GM19452 (cell line): ENCODE measurements at regions not wholly inside any gene's neighbourhood (a gene's known extent, or its start where the extent isn't known, plus 50 kb on each side); places are given as distances from the start of the nearest gene placed in this dataset.

Experiments
- ATAC-seq: cut with Tn5 transposase; IDR thresholded peaks from one replicate; pipeline ENCODE4 v1.9.1; 2021; ENCODE audit not compliant: unreplicated experiment

DNA sequence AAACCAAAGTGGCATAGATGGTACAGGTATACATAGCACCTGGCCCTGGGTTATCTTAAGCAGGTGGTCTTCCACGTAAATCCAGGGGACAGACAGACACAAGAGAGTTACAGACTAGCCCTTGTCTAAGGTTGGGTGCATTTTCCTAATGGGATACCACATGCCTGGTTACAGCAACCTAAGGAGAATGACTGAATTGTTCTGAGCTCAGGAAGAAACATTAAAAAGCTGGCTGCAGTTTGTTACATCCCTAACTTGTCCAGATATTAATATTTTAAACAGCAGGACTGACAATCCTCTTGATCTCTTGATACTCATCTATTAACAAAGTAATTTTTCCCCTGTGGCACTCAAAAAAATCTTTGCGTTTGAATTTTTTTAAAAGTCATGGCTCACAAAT, 102.2 kb upstream of the SERP2 start:
- ATAC-seq = no peak

DNA sequence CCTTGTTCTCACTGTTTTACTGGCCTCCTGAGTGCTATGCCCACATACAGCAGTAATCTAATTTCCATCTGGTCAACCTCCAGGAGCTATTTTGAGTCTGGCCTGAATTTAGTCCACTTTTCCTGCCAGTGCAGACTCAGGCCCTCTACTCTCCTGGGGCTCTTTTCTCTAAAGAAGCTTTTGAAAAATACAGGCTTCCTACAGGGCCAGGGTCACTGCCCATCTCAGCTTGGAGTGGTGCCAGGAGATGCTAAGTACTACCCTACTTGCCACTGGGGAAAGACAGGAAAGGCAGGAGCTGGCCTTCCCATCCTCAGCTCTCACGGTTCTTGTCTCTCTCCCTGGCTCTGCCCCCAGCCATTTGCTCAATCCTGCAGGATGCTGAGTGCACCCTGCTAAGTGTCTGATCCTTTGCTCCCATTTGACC, 101.7 kb upstream of the SERP2 start:
- ATAC-seq = no peak

- no peak for ATAC-seq
Observed at GRCh38 chr13:44272692-44273091, 100.9 kb upstream of the SERP2 start.

- ATAC-seq = no peak
Observed at GRCh38 chr13:44273216-44273615, 100.4 kb upstream of the SERP2 start.

GRCh38 chr13:44273991-44274770, 99.4 kb upstream of the SERP2 start:
- peak; percentile 89 for ATAC-seq

DNA sequence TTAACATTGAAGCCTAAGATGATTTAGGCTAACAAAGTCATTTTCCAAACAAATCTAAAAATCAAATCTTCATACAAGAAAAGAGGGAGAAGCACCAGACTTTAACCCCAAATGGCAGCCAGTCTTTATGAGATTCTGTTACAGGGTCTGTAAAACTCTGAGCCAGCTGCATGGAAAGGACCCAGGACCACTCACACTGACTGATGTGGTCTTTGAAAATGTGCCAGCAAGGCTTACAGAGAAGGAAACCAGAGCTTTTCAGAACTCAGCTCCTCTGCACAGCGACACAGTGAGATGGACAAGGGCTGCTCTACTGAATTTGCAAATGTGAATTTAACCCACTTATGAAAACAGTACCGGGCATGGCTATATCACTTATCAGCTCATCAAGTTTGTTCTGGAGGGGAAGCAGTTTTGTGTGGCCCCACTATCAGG, 98.8 kb upstream of the SERP2 start:
- no peak for ATAC-seq

- no peak for ATAC-seq
Observed at GRCh38 chr13:44275381-44275780, 98.2 kb upstream of the SERP2 start.

DNA sequence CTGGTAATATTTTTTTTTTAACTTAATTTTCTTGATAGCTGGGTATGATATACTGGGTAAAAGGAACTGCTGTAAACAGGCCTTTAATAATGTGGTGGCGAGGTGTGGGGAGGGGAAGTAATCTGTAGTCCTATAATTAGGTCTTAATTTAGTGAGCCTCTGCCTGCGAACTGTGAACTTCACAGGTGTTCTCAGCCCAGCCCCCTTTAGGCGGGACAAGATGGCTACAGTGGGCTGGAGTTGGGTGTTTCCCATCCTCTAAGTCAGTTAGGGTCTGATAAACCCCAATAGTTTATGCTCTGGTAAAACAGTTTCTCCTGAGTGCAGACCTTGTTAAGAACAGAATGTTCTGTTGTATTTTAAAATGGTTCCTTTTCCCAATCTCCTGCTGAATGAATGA, 97.6 kb upstream of the SERP2 start:
- ATAC-seq = no peak

GRCh38 chr13:44277459-44277858, 96.2 kb upstream of the SERP2 start:
- no peak for ATAC-seq

GRCh38 chr13:44278166-44278565, 95.5 kb upstream of the SERP2 start:
- ATAC-seq = no peak

- ATAC-seq = no peak
Observed at GRCh38 chr13:44280456-44280855, 93.2 kb upstream of the SERP2 start.

DNA sequence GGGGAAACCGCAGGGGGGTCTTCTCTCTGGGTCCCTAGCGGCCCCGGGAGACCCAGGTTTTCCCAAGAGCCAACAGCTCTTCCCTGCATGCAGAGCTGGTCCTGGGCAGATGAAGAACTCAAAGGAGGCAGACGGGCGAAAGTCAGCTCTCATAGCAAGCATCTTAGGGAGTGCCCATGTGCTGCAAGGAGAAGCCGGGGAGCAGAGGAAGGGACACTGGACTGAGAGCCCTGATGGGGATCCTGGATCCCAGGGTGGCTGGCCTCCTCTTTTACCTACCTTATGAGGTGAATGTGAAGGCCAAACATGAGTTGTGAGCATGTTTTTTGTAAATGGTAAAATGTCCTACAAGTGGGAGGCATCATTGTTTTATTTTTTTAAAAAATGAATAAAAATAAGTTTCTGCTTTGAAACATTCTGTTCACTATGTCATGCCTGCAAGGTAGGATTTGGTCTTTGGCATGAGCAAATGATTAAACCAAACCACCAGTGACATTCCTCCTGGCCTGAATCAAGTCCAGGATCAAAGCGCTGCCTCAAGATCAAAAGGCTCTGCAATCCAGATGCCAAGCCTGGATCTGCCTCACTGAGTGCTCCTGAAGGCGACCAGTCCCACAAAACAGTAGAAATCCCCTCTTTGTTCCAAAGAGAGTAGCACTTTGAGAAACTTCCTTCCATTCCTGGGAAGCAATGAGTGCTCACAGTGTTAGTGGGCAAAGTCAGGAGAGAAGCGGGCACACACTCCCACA, 92.2 kb upstream of the SERP2 start:
- ATAC-seq = no peak

DNA sequence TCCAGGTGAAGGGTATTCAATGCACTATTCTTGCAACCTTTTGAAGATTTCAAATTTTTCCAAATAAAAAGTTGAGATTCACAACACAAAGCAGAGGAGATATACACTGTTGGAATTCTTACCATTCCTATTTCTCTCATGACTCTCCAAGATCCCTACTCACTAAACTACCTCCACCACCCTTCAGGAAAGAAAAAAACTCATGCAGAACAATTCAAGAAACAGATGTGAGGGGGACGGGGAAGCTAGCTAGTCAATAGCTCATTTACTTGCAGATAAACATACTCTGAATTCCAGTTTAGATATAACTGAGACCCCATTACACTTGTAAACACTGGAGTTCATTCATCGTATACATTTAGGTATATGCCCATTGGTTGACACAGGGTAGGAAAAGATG, 90.0 kb upstream of the SERP2 start:
- ATAC-seq = no peak

GRCh38 chr13:44287958-44288357, 85.7 kb upstream of the SERP2 start:
- no peak for ATAC-seq

- ATAC-seq = no peak
Observed at GRCh38 chr13:44292545-44292944, 81.1 kb upstream of the SERP2 start.

DNA sequence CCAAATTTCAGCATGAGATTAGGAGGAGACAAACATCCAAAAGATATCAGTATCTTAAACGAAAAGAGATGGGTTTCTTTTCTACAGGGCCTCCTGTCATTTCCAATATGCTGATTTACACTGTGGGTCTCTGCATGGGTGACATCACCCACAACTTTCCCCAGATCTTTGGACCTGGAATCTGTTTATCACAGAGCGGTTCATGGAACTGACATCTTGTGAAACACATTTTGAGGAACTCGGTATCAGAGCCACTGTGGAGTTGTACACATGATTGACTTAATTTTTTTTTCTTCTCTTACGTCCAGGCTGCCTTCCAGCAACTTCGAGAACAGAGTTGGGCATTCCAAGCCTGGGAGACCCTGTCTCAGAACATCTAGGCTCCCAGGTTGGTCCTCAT, 80.2 kb upstream of the SERP2 start:
- no peak for ATAC-seq

- no peak for ATAC-seq
Observed at GRCh38 chr13:44293908-44294735, 79.5 kb upstream of the SERP2 start.

- ATAC-seq = no peak
Observed at GRCh38 chr13:44294876-44295275, 78.7 kb upstream of the SERP2 start.

DNA sequence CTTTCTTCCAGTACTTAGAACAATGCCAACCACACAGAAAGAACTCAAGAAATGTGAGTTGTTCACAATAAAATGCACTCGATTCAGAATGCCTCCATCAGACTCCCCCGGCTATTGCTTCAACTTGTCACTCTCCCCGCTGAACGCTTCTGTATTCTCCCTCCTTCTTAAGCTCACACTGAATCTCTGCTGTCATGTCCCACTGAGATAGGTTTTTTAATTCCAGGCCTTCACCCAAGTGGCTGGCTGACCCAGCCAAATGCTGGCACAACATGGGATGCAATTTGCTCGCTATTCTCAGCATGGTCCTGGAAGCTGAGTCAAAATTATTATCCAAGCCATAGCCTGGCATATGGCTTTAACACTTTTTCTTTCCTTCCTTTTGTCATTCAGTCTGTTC, 76.8 kb upstream of the SERP2 start:
- no peak for ATAC-seq

DNA sequence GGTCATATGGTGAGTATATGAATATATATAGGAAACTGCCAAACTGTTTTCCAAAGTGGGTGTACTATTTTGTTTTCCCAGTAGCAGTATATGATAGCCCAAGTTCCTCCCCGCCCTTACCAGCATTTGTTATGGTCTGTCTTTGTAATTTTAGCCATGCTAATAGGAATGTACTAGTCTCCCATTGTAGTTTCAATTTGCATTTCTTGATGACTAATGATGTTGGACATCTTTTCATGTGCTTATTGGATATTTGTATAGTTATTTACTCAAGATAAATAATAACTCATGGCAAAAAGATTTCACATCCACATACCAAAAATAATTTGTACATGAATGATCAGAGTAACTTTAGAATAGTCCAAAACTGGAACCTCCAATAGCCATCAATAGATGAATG, 75.3 kb upstream of the SERP2 start:
- no peak for ATAC-seq

GRCh38 chr13:44299152-44299943, 74.3 kb upstream of the SERP2 start:
- ATAC-seq = no peak
